GM12864 (cell line): ENCODE measurements at regions not wholly inside any gene's neighbourhood (a gene's known extent, or its start where the extent isn't known, plus 50 kb on each side); places are given as distances from the start of the nearest gene placed in this dataset.
"Not testable (repeated sequence)": the region's sequence is repeated elsewhere in the genome, so short reads cannot be mapped to it uniquely, and the experiment has no call there.

ENCODE experiments used
- DNase-seq: peaks from one replicate; pipeline ENCODE4 v3.0.0-alpha.2; 2011; ENCODE audit warnings: low read depth
- H3K4me3 ChIP-seq: 2 replicates; pipeline ENCODE4 v1.5.1; 2011; ENCODE audit warnings: mild to moderate bottlenecking, low read depth, low read length, control low read depth
- CTCF ChIP-seq: IDR thresholded peaks from 2 replicates; pipeline ENCODE4 v1.5.1; 2011; ENCODE audit warnings: low read depth, mild to moderate bottlenecking, moderate library complexity, low read length, control low read depth, inconsistent platforms; ENCODE audit errors: missing control alignments

GRCh38 chr7:142571581-142571980, 177.7 kb upstream of the PRSS1 start:
- no peak for DNase-seq
- H3K4me3 ChIP-seq = no peak overlapping the region
- no peak for TF ChIP-seq CTCF

GRCh38 chr7:142569851-142570250, 179.4 kb upstream of the PRSS1 start:
- TF ChIP-seq CTCF = no peak
- DNase-seq = no peak
- no peak overlapping the region for H3K4me3 ChIP-seq

- no peak for DNase-seq
- no peak overlapping the region for H3K4me3 ChIP-seq
Observed at GRCh38 chr7:142568435-142569097, 180.7 kb upstream of the PRSS1 start.

GRCh38 chr7:142567201-142568075, 181.8 kb upstream of the PRSS1 start:
- no peak overlapping the region for H3K4me3 ChIP-seq
- no peak for TF ChIP-seq CTCF
- no peak for DNase-seq

More at GRCh38 chr7:142568435-142569097, 180.7 kb upstream of the PRSS1 start:
- TF ChIP-seq CTCF = no peak

- H3K4me3 ChIP-seq = no peak overlapping the region
- TF ChIP-seq CTCF = no peak
- DNase-seq = no peak
Observed at GRCh38 chr7:142566271-142566670, 183.0 kb upstream of the PRSS1 start.

- not testable (repeated sequence) for DNase-seq, H3K4me3 ChIP-seq
Observed at GRCh38 chr7:142564125-142564524, 185.1 kb upstream of the PRSS1 start.

- no peak overlapping the region for H3K4me3 ChIP-seq
- no peak for TF ChIP-seq CTCF
- no peak for DNase-seq
Observed at GRCh38 chr7:142563470-142563869, 185.8 kb upstream of the PRSS1 start.
